KMS-11 (cell line): ENCODE measurements at regions not wholly inside any gene's neighbourhood (a gene's known extent, or its start where the extent isn't known, plus 50 kb on each side); places are given as distances from the start of the nearest gene placed in this dataset.

ENCODE experiments used
- H2AFZ ChIP-seq: fragments of 200-600 bp; sonication (generic); 2 replicates; pipeline ENCODE4 v1.6.1; 2016; ENCODE audit warnings: antibody characterized with exemption, mixed run types, low read depth
- H3K27ac ChIP-seq: fragments of 200-600 bp; sonication (generic); 2 replicates; pipeline ENCODE4 v1.6.1; 2016; ENCODE audit warnings: mild to moderate bottlenecking, mixed run types
- H3K27me3 ChIP-seq: fragments of 200-600 bp; sonication (generic); 2 replicates; pipeline ENCODE4 v1.6.1; 2017; ENCODE audit warnings: mild to moderate bottlenecking, low read depth, mixed run types, moderate library complexity; ENCODE audit not compliant: insufficient read depth
- H3K36me3 ChIP-seq: fragments of 200-600 bp; sonication (generic); 2 replicates; pipeline ENCODE4 v1.6.1; 2017; ENCODE audit warnings: mild to moderate bottlenecking, mixed run types; ENCODE audit not compliant: insufficient read depth
- H3K4me1 ChIP-seq: fragments of 200-600 bp; sonication (generic); 2 replicates; pipeline ENCODE4 v1.6.1; 2016; ENCODE audit warnings: mild to moderate bottlenecking, low read depth, mixed run types; ENCODE audit not compliant: poor library complexity, severe bottlenecking
- H3K4me2 ChIP-seq: fragments of 200-600 bp; sonication (generic); 2 replicates; pipeline ENCODE4 v1.7.0; 2016; ENCODE audit warnings: mild to moderate bottlenecking, mixed run types
- H3K4me3 ChIP-seq: fragments of 200-600 bp; sonication (generic); IDR thresholded peaks from 2 replicates; pipeline ENCODE4 v1.6.1; 2017; ENCODE audit warnings: low read depth, low read length, mixed read lengths; ENCODE audit not compliant: insufficient read depth
- H3K79me2 ChIP-seq: fragments of 200-600 bp; sonication (generic); 2 replicates; pipeline ENCODE4 v1.6.1; 2016; ENCODE audit warnings: low read depth, mixed run types; ENCODE audit not compliant: insufficient read depth
- H3K9ac ChIP-seq: fragments of 200-600 bp; sonication (generic); 2 replicates; pipeline ENCODE4 v1.6.1; 2016; ENCODE audit warnings: mild to moderate bottlenecking, mixed run types
- H4K20me1 ChIP-seq: fragments of 200-600 bp; sonication (generic); 2 replicates; pipeline ENCODE4 v1.6.1; 2016; ENCODE audit warnings: mild to moderate bottlenecking, mixed run types; ENCODE audit not compliant: insufficient read depth
- CTCF ChIP-seq: fragments of 200-600 bp; sonication (generic); conservative IDR thresholded peaks from 2 replicates; pipeline ENCODE4 v1.6.1; 2017; ENCODE audit warnings: low read depth, mild to moderate bottlenecking, antibody characterized with exemption, low read length, moderate library complexity, mixed read lengths

GRCh38 chr3:18790384-18790783 lies 357.9 kb upstream of the KCNH8 start:
- no peak overlapping the region for H3K27ac ChIP-seq
- no peak overlapping the region for H3K4me2 ChIP-seq
- H3K79me2 ChIP-seq: no peaks in the 10 kb centered on the region
- no peak overlapping the region for H3K9ac ChIP-seq
- no peak for TF ChIP-seq CTCF
- H3K4me1 ChIP-seq: peaks cover 4% of the 10 kb centered on the region
- no peaks in the 10 kb centered on the region for H3K36me3 ChIP-seq
- H4K20me1 ChIP-seq: no peaks in the 10 kb centered on the region
- no peaks in the 10 kb centered on the region for H3K27me3 ChIP-seq
- no peak overlapping the region for H2AFZ ChIP-seq
- H3K4me3 ChIP-seq: no peak overlapping the region

GRCh38 chr3:18789734-18790133 lies 358.6 kb upstream of the KCNH8 start:
- no peaks in the 10 kb centered on the region for H3K79me2 ChIP-seq

GRCh38 chr3:18787441-18787840 lies 360.9 kb upstream of the KCNH8 start:
- H3K27me3 ChIP-seq: no peaks in the 10 kb centered on the region
- no peak overlapping the region for H3K27ac ChIP-seq
- H3K36me3 ChIP-seq: no peaks in the 10 kb centered on the region
- H3K4me3 ChIP-seq: no peak overlapping the region
- no peak overlapping the region for H3K9ac ChIP-seq
- H2AFZ ChIP-seq: no peak overlapping the region
- no peak overlapping the region for H3K4me2 ChIP-seq
- no peaks in the 10 kb centered on the region for H3K79me2 ChIP-seq
- H4K20me1 ChIP-seq: no peaks in the 10 kb centered on the region
- TF ChIP-seq CTCF: no peak
- no peaks in the 10 kb centered on the region for H3K4me1 ChIP-seq

More at GRCh38 chr3:18789734-18790133, 358.6 kb upstream of the KCNH8 start:
- Histone ChIP-seq H4K20me1 (no peaks in the 10 kb centered on the region), H3K9ac (no peak overlapping the region), H3K27me3 (no peaks in the 10 kb centered on the region), H3K27ac (no peak overlapping the region), H3K4me2 (no peak overlapping the region), H3K4me1 (no peaks in the 10 kb centered on the region), H2AFZ (no peak overlapping the region), H3K4me3 (no peak overlapping the region), H3K36me3 (no peaks in the 10 kb centered on the region)
- no peak for TF ChIP-seq CTCF

- Histone ChIP-seq H3K9ac (no peak overlapping the region), H3K4me2 (no peak overlapping the region), H4K20me1 (no peaks in the 10 kb centered on the region), H3K4me1 (no peaks in the 10 kb centered on the region), H2AFZ (no peak overlapping the region), H3K36me3 (no peaks in the 10 kb centered on the region), H3K27me3 (no peaks in the 10 kb centered on the region), H3K27ac (no peak overlapping the region), H3K79me2 (no peaks in the 10 kb centered on the region), H3K4me3 (no peak overlapping the region)
- no peak for TF ChIP-seq CTCF
Observed at GRCh38 chr3:18786650-18787323, 361.5 kb upstream of the KCNH8 start.
